Omental fat pad (tissue), 3 donors: ENCODE measurements at regions not wholly inside any gene's neighbourhood (a gene's known extent, or its start where the extent isn't known, plus 50 kb on each side); places are given as distances from the start of the nearest gene placed in this dataset.
"Not testable (repeated sequence)": the region's sequence is repeated elsewhere in the genome, so short reads cannot be mapped to it uniquely, and the experiment has no call there.

Source experiments
- ATAC-seq: fragments of 150-250 bp; one replicate; pipeline ENCODE4 v1.9.1; 2016; ENCODE audit warnings: mild to moderate bottlenecking, moderate library complexity; ENCODE audit not compliant: low FRiP score
- DNase-seq: peaks from one replicate; pipeline ENCODE4 v3.0.0-alpha.2; 2019; ENCODE audit warnings: low spot score
- TF ChIP-seq, protein P1 (sequence below), 3 donors: fragments of 450-650 bp; IDR thresholded peaks; one replicate each; pipeline ENCODE4 v1.5.1; 2016 to 2017; ENCODE audit warnings: antibody characterized with exemption in 3 of 3, mild to moderate bottlenecking in 3 of 3, moderate library complexity in 2 of 3

DNA sequence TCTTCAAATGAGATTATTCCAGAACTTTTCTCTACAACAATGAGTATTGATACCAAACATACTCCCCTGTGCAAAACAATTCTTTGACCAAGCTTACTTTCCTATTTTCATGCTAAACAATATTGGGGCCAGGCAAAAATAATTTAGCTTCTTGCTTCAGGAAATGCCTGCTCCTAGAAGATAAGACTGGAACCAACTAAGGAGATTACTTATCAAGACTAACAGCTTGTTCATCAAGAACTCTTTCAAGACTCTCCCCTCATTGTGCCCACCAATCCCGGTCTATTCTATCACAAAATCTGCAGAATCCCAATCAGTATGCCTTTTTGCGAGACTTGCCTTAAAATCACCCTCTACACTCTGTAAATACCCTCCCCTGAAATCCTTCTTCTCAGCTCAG is 536.6 kb downstream of the RWDD3 start:
- DNase-seq (no peak), ATAC-seq (no peak)
- TF ChIP-seq, protein P1, sequence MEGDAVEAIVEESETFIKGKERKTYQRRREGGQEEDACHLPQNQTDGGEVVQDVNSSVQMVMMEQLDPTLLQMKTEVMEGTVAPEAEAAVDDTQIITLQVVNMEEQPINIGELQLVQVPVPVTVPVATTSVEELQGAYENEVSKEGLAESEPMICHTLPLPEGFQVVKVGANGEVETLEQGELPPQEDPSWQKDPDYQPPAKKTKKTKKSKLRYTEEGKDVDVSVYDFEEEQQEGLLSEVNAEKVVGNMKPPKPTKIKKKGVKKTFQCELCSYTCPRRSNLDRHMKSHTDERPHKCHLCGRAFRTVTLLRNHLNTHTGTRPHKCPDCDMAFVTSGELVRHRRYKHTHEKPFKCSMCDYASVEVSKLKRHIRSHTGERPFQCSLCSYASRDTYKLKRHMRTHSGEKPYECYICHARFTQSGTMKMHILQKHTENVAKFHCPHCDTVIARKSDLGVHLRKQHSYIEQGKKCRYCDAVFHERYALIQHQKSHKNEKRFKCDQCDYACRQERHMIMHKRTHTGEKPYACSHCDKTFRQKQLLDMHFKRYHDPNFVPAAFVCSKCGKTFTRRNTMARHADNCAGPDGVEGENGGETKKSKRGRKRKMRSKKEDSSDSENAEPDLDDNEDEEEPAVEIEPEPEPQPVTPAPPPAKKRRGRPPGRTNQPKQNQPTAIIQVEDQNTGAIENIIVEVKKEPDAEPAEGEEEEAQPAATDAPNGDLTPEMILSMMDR (IDR thresholded peaks at IDR 0.05), result no peak

DNA sequence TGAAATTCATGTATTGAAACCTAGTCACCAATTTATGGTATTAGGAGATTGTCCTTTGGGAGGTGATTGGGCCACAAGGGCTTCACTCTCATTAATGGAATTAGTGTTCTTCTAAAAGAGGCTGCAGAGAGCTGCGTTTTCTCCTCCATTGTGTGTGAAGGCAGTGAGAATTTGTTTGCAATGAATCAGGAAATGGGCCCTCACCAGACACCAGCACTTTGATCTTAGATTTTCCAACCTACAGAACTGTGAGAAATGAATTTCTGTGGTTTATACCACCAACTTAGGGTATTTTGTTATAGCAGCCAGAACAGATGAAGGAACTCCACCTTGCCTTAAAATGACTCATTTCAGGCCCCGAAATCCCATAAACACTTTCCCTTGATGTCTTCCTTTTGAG is 544.2 kb downstream of the RWDD3 start:
- TF ChIP-seq, protein P1 (IDR thresholded peaks at IDR 0.05), result no peak
- DNase-seq (no peak), ATAC-seq (no peak)

DNA sequence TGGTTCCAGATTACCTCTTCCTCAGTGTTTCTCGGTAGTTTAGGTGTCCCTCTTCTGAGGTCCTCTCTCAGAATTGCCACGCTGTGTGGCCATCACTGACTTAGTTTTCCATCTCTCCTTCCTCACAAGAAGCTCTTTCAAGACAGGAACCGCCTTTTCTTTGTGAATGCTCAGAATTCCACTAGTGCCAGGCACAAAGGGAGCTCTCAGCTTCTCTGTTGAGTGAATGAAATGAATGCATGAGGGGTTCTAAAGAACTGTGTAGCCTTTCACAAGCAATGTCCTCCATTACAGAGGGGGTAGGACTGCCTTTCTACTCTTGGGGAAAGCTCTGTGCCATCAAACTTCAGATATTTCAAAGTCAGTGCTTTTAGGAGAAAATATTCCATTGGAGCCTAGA is 546.8 kb downstream of the RWDD3 start:
- ATAC-seq, result no peak
- DNase-seq, result no peak
- TF ChIP-seq, protein P1 (IDR thresholded peaks at IDR 0.05), result no peak

DNA sequence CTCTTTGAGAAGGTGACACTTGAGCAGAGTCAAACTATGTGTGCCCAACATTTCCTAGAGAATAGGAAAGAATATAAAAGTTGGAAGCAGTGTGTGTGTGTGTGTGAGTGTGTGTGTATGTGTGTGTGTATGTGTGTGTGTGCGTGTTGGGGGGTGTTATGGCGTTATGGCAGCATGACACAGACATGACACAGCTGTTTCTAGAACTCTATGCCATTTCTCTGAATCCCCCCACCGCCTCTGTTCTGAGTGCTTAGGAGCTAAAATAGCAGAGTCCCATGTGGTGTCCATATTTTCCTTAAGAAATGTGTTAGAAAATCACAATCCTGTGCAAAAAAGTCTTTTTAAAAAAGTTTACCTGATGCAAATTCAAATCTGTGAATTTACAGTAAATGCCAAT is 556.1 kb downstream of the RWDD3 start:
- TF ChIP-seq, protein P1 (IDR thresholded peaks at IDR 0.05), result no peak
- ATAC-seq (no peak), DNase-seq (no peak)

DNA sequence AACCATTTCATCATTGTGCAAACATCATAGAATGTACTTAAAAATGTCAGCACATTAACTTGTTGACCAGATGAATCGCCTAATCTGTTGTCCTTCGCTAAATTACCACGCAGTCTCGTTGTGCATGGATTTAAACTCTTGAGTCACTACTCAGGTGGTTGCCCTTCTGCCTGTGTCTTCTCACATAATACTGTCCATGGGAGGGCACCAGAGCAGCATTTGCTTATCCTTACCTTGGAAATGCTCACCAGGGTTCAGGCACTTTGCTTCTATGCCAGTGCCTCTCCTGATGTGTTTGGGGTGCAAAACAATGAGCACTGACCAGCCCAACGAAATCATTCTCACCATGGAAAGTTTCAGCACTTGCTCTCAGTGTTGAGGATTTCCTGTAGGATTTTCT is 559.9 kb downstream of the RWDD3 start:
- ATAC-seq (no peak), DNase-seq (no peak)
- TF ChIP-seq, protein P1 (IDR thresholded peaks at IDR 0.05), result no peak

GRCh38 chr1:95797761-95798160 is 563.8 kb downstream of the RWDD3 start:
- ATAC-seq, DNase-seq: not testable (repeated sequence)

- no peak for DNase-seq
- no peak for ATAC-seq
- TF ChIP-seq, protein P1 (IDR thresholded peaks at IDR 0.05), result no peak
Observed at GRCh38 chr1:95806171-95806570, 572.2 kb downstream of the RWDD3 start.

GRCh38 chr1:95809391-95809790 is 575.4 kb downstream of the RWDD3 start:
- DNase-seq (no peak), ATAC-seq (no peak)
- TF ChIP-seq, protein P1 (IDR thresholded peaks at IDR 0.05), result no peak
